Stimulated activated CD4-positive, alpha-beta T cell treated with anti-CD3 and anti-CD28 coated beads, Interleukin-12 subunit alpha, Interleukin-12 subunit beta, amount 100 ng/mL, for 24 hours (primary cell): ENCODE measurements at regions not wholly inside any gene's neighbourhood (a gene's known extent, or its start where the extent isn't known, plus 50 kb on each side); places are given as distances from the start of the nearest gene placed in this dataset.

ENCODE experiments used
- DNase-seq, 2 experiments: peaks; one replicate each; pipeline ENCODE4 v3.0.0-alpha.2; 2020; ENCODE audit warnings: low read depth in 2 of 2

GRCh38 chr19:27657271-27658051, 1555.5 kb downstream of the UQCRFS1 start:
- no peak for DNase-seq

DNA sequence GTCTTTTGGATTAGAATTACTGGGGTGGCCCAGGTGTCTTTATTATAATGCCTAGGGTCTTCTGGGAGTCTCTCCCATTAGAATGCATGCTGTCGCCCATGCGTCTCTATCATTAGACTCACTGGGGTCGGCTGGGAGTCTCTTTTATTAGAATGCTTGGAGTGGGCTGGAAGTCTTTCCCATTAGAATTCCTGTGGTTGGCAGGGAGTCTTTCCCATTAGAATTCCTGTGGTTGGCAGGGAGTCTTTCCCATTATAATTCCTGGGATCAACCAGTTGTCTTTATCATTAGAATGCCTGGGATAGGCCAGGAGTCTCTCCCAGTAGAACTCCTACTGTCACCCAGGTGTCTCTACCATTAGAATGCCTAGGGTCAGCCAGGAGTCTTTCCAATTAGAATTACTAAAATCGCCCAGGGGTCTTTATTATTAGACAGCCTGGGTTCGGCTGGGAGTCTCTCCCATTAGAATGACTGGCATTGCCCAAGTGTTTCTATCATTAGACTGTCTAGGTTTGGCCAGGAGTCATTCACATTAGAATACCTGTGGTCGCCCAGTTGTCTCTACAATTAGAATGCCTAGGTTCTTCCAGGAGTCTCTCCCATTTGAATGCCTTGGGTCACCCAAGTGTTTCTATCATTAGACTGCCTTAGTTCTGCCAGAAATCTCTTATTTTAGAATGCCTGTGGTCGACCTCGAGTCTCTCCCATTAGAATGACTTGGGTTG, 1558.5 kb downstream of the UQCRFS1 start:
- DNase-seq = no peak

GRCh38 chr19:27652796-27653195, 1560.2 kb downstream of the UQCRFS1 start:
- DNase-seq = no peak

- no peak for DNase-seq
Observed at GRCh38 chr19:27652281-27652680, 1560.7 kb downstream of the UQCRFS1 start.

DNA sequence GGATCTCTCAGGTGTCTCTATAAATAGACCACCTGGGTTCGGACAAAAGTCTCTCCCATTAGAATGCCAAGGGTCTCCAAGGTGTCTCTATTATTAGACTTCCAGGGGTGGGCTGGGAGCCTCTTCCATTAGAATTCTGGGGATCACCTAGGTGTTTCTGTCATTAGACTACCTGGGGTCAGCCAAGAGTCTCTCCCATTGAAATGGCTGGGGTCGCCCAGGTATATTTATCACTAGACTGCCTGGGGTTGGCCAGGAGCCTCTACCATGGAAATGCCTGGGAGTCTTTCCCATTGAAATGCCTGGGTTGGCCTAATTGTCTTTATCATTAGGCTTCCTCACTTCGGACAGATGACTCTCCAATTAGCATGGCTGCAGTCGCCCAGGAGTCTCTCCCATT, 1565.5 kb downstream of the UQCRFS1 start:
- no peak for DNase-seq

- no peak for DNase-seq
Observed at GRCh38 chr19:27635401-27635800, 1577.5 kb downstream of the UQCRFS1 start.

DNA sequence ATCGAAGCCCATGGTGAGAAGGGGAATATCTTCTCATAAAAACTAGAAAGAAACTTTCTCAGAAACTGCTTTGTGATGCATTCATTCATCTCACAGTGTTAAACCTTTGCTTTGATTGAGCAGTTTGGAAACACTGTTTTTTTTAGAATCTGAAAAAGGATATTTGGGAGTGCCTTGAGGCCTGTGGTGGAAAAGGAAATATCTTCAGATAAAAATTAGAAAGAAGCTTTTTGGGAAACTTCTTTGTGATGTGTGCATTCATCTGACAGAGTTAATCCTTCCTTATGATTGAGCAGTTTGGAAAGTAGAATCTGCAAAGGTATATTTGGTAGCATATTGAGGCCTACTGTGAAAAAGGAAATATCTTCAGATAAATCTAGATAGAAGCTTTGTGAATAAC, 1594.9 kb downstream of the UQCRFS1 start:
- DNase-seq = no peak

DNA sequence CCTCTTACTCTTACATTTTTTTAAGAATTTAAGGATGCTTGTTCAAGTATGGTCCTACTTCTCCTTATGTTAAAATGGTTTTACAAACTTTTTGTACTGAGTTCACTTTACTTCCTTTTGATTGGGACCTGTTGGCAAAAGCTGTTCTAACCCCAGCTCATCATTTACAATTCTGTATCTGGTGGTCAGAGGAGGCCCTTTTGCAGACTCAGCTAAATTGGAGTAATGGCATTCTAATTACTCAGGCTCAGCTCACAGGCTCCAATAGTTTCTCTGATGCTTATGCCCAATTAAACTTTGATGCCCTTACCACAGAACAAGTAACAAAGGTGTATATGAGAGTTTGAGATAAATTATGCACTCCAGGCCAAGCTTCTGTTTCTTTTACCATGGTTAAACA, 1632.0 kb downstream of the UQCRFS1 start:
- no peak for DNase-seq
